Body of pancreas (tissue), 4 donors: ENCODE measurements at regions not wholly inside any gene's neighbourhood (a gene's known extent, or its start where the extent isn't known, plus 50 kb on each side); places are given as distances from the start of the nearest gene placed in this dataset.

Experiments
- CTCF ChIP-seq, 7 experiments: fragments of 450-650 bp in 4 of 7; fragments of 200-600 bp in 3 of 7; sonication (generic) in 3 of 7; IDR thresholded peaks; one replicate each; pipeline ENCODE4 v1.5.1; 2016 to 2019; ENCODE audit warnings: antibody characterized with exemption in 7 of 7
- POLR2A ChIP-seq, 3 donors: fragments of 450-650 bp; IDR thresholded peaks; one replicate each; pipeline ENCODE4 v1.6.1; 2016; ENCODE audit warnings: antibody characterized with exemption in 3 of 3, mild to moderate bottlenecking in 2 of 3

DNA sequence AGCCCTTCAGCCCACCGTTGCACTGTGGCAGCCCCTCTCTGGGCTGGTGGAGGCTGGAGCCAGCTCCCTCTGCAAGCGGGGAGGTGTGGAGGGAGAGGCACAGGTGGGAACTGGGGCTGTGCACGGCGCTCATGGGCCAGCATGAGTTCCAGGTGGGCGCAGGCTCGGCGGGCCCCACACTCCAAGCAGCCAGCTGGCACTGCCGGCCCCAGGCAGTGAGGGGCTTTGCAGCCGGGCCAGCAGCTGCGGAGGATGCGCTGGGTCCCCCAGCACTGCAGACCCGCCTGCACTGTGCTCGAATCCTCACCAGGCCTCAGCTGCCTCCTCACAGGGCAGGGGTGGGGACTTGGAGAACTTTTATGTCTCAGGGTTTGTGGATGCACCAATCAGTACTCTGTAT lies 1354.8 kb upstream of the IGFBP7 start:
- no peak for TF ChIP-seq CTCF (IDR thresholded peaks at IDR 0.05)
- TF ChIP-seq POLR2A (IDR thresholded peaks at IDR 0.05) = no peak
